ENCODE measurements at regions not wholly inside any gene's neighbourhood (a gene's known extent, or its start where the extent isn't known, plus 50 kb on each side); places are given as distances from the start of the nearest gene placed in this dataset.

GRCh38 chr9:115196919-115197318 lies 79.0 kb upstream of the TNC start:
- no peak overlapping the region for H3K4me3 ChIP-seq (replicated peaks; ENCODE audit: low read depth, low read length)
- H3K27me3 ChIP-seq (replicated peaks; ENCODE audit: control insufficient read depth, insufficient read depth, low read length): no peaks in the 10 kb centered on the region
- no peak for DNase-seq (ENCODE audit: extremely low read depth, insufficient read length)
- H3K36me3 ChIP-seq (ENCODE audit: control insufficient read depth, insufficient read depth, low read length): no peaks in the 10 kb centered on the region
- no peak for TF ChIP-seq CTCF (IDR thresholded peaks at IDR 0.05; ENCODE audit: insufficient read depth, low read length, poor library complexity, severe bottlenecking)

GRCh38 chr9:115198001-115198400 lies 80.0 kb upstream of the TNC start:
- TF ChIP-seq CTCF (IDR thresholded peaks at IDR 0.05; ENCODE audit: insufficient read depth, low read length, poor library complexity, severe bottlenecking): no peak
- Histone ChIP-seq H3K4me3 (replicated peaks; ENCODE audit: low read depth, low read length) (no peak overlapping the region), H3K27me3 (replicated peaks; ENCODE audit: control insufficient read depth, insufficient read depth, low read length) (no peaks in the 10 kb centered on the region), H3K36me3 (ENCODE audit: control insufficient read depth, insufficient read depth, low read length) (no peaks in the 10 kb centered on the region)
- no peak for DNase-seq (ENCODE audit: extremely low read depth, insufficient read length)

GRCh38 chr9:115200711-115201505 lies 83.0 kb upstream of the TNC start:
- no peak for TF ChIP-seq CTCF (IDR thresholded peaks at IDR 0.05; ENCODE audit: insufficient read depth, low read length, poor library complexity, severe bottlenecking)
- H3K27me3 ChIP-seq (replicated peaks; ENCODE audit: control insufficient read depth, insufficient read depth, low read length): no peaks in the 10 kb centered on the region
- DNase-seq (ENCODE audit: extremely low read depth, insufficient read length): no peak

GRCh38 chr9:115202181-115202580 lies 84.2 kb upstream of the TNC start:
- Histone ChIP-seq H3K27me3 (replicated peaks; ENCODE audit: control insufficient read depth, insufficient read depth, low read length) (no peaks in the 10 kb centered on the region), H3K4me3 (replicated peaks; ENCODE audit: low read depth, low read length) (no peak overlapping the region), H3K36me3 (ENCODE audit: control insufficient read depth, insufficient read depth, low read length) (no peaks in the 10 kb centered on the region)
- no peak for DNase-seq (ENCODE audit: extremely low read depth, insufficient read length)
- TF ChIP-seq CTCF (IDR thresholded peaks at IDR 0.05; ENCODE audit: insufficient read depth, low read length, poor library complexity, severe bottlenecking): no peak

More at GRCh38 chr9:115200711-115201505, 83.0 kb upstream of the TNC start:
- no peaks in the 10 kb centered on the region for H3K36me3 ChIP-seq (ENCODE audit: control insufficient read depth, insufficient read depth, low read length)
- H3K4me3 ChIP-seq (replicated peaks; ENCODE audit: low read depth, low read length): no peak overlapping the region

GRCh38 chr9:115202960-115203751 lies 85.2 kb upstream of the TNC start:
- DNase-seq (ENCODE audit: extremely low read depth, insufficient read length): no peak
- Histone ChIP-seq H3K36me3 (ENCODE audit: control insufficient read depth, insufficient read depth, low read length) (no peaks in the 10 kb centered on the region), H3K4me3 (replicated peaks; ENCODE audit: low read depth, low read length) (no peak overlapping the region), H3K27me3 (replicated peaks; ENCODE audit: control insufficient read depth, insufficient read depth, low read length) (no peaks in the 10 kb centered on the region)
- no peak for TF ChIP-seq CTCF (IDR thresholded peaks at IDR 0.05; ENCODE audit: insufficient read depth, low read length, poor library complexity, severe bottlenecking)

All from GM06990 (cell line).